ENCODE measurements at regions not wholly inside any gene's neighbourhood (a gene's known extent, or its start where the extent isn't known, plus 50 kb on each side); places are given as distances from the start of the nearest gene placed in this dataset.

DNA sequence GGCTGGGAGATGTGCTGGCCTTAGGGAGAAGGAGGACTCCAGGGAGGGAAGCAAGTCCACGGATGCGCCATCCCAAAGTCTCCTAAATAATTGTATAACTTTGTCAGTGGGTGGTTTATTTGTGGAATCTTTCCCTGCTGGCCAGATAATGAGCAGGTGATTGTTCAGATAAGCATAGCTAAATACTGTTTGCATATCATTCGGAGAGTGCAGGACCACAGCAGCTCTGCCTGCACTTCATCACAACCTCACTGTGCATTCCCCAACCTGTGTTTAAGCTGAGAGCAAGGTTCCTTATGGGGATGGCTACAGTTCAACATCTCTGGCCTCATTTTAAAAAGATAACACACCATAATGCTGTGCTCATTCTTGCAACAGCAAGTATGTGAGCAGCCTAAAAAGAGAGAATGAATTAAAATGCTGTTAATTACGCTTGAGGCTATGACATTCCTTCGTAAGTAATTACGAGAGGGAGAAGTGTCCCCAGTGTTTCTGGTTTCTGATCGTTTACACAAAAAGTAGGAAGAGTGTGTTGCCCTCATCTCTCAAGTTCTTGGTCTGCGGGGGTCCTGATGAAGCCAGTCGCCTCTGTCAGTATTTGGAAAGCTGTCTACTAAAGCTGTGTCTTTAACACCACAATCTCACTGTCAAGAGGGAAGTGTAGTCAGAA is 272.0 kb upstream of the RORA start:
- Histone ChIP-seq H3K4me1 (replicated peaks in 1 of 2; ENCODE audit: control insufficient read depth in 2 of 2, insufficient read depth in 2 of 2, low read length in 2 of 2) (no peaks in the 10 kb centered on the region), H3K4me2 (ENCODE audit: insufficient read depth, low read length) (no peak overlapping the region), H3K9me3 (replicated peaks; ENCODE audit: control insufficient read depth, insufficient read depth, low read depth, low read length) (no peaks in the 10 kb centered on the region), H3K36me3 (ENCODE audit: control insufficient read depth, insufficient read depth, low read length) (no peaks in the 10 kb centered on the region), H3K4me3 (no peak overlapping the region), H3K27ac (ENCODE audit: extremely low read depth, low read depth, low read length) (no peak overlapping the region), H4K20me1 (replicated peaks; ENCODE audit: control insufficient read depth, insufficient read depth, low read length) (no peaks in the 10 kb centered on the region), H3K9ac (ENCODE audit: insufficient read depth in 1 of 2, low read depth in 2 of 2, low read length in 2 of 2) (no peak overlapping the region), H3K27me3 (ENCODE audit: control insufficient read depth in 2 of 2, insufficient read depth in 2 of 2, low read length in 2 of 2) (no peaks in the 10 kb centered on the region; a peak in 1 of 5 replicates), H3K79me2 (ENCODE audit: control insufficient read depth, insufficient read depth, low read length) (no peaks in the 10 kb centered on the region), H3K9me1 (ENCODE audit: control insufficient read depth, insufficient read depth, low read length) (no peaks in the 10 kb centered on the region), H2AFZ (ENCODE audit: low read depth, low read length) (no peak overlapping the region)
- TF ChIP-seq CHD4 (IDR thresholded peaks at IDR 0.05; ENCODE audit: insufficient read depth, insufficient replicate concordance, low read depth, low read length, poor library complexity, severe bottlenecking): no peak
- TF ChIP-seq, protein P1, sequence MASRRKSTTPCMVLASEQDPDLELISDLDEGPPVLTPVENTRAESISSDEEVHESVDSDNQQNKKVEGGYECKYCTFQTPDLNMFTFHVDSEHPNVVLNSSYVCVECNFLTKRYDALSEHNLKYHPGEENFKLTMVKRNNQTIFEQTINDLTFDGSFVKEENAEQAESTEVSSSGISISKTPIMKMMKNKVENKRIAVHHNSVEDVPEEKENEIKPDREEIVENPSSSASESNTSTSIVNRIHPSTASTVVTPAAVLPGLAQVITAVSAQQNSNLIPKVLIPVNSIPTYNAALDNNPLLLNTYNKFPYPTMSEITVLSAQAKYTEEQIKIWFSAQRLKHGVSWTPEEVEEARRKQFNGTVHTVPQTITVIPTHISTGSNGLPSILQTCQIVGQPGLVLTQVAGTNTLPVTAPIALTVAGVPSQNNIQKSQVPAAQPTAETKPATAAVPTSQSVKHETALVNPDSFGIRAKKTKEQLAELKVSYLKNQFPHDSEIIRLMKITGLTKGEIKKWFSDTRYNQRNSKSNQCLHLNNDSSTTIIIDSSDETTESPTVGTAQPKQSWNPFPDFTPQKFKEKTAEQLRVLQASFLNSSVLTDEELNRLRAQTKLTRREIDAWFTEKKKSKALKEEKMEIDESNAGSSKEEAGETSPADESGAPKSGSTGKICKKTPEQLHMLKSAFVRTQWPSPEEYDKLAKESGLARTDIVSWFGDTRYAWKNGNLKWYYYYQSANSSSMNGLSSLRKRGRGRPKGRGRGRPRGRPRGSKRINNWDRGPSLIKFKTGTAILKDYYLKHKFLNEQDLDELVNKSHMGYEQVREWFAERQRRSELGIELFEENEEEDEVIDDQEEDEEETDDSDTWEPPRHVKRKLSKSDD (conservative IDR thresholded peaks at IDR 0.05; ENCODE audit: low read length): no peak
- TF ChIP-seq SUPT5H (IDR thresholded peaks at IDR 0.05): no peak
- ChIA-PET POLR2A (interaction anchor here (0.9 kb wide), 1 partner anchor 31 kb away, joined by 3 read pairs; no protein-coding TSS in a partner anchor), CTCF (ENCODE audit: low intra/inter-chr PET ratio) (no interaction called here)
- in situ Hi-C loops (cut with MboI) (no loop called here), intact Hi-C loops (cut with micrococcal nuclease) (no loop called here)
- 2% methylated on average over 9 of the region's 9 CpGs for WGBS (ENCODE audit: insufficient coverage, low coverage, missing lambda C conversion rate)
- BruUV-seq (replicated peaks): no TSS peak
- FAIRE-seq: no peak
- ATAC-seq: no peak
- no peak for DNase-seq (ENCODE audit: extremely low read depth in 1 of 4, low spot score in 3 of 4)

All from K562 (cell line).